GM21447 (cell line): ENCODE measurements at regions not wholly inside any gene's neighbourhood (a gene's known extent, or its start where the extent isn't known, plus 50 kb on each side); places are given as distances from the start of the nearest gene placed in this dataset.
"Not testable (repeated sequence)": the region's sequence is repeated elsewhere in the genome, so short reads cannot be mapped to it uniquely, and the experiment has no call there.

Source experiments
- ATAC-seq: cut with Tn5 transposase; IDR thresholded peaks from one replicate; pipeline ENCODE4 v1.9.1; 2021; ENCODE audit not compliant: unreplicated experiment

DNA sequence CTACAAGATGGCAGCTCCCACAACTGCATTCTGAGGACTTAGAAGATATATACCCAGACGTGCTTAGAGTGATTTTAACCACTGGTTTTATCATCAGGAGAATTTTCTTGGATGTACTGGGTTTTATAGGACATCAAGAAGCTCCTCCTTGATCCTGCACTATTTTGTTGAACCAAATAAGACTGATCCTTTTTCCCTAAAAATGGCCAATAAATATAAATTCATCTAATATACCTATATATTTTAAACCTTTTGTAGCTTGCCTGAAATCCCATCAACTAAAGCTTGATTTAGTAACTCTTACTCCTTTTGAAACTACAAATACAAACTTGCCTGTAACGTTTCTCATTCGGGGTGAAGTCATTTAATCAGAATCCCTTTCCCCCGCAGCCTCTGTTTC, 849.4 kb upstream of the ADAMTS5 start:
- ATAC-seq, result no peak

DNA sequence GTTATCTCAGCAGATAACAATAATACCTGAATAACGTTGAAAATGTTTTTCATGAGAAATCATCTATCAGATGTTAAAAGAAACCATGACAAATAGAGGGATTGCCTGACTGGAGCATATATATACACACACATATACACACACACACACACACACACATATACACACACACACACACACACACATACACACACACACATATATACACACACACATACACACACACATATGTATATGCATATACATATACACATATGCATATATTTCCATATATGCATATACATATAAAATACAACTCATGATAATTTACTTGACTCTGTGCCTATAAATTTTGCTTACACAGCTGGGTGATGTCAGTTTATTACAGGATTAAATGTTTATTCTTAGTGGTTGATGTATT, 847.3 kb upstream of the ADAMTS5 start:
- no peak for ATAC-seq

DNA sequence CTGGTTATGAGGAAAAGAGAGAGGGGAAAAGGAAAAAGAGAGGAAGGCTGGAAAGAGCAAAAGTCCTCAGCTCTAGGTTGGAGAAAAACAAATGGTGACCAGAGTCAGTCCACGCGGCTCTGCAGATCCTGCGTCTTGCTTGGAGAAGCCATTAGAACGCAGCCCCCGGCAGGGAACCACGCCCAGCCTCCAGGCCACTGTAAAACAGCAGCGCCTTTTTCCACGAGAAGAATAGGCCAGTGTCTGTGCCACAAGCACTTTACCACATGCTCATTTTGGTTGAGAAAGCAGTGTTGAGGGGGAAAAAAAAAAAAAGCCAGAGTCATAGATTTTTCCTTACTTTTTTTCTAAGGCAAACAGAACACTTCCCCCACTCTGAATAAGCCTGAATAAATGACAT, 846.9 kb upstream of the ADAMTS5 start:
- ATAC-seq, result no peak

DNA sequence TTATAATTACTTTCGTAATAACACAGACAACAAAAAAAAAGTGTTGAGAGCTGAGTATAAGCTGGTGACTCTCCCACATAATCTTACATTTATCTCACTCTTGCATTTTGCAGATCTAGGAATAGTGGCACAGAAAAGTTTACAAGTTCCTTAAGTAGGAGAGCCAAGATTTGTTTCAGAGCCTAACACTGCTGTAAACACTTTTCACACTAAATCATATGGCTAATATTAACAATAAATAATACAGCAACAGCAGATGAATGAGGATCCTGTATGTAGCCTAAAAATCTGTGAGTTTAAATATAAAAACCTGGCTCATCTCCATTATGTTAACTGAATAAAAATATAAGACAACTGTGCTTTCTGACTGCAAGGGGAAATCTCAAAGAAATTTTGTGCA, 846.5 kb upstream of the ADAMTS5 start:
- ATAC-seq, result no peak

DNA sequence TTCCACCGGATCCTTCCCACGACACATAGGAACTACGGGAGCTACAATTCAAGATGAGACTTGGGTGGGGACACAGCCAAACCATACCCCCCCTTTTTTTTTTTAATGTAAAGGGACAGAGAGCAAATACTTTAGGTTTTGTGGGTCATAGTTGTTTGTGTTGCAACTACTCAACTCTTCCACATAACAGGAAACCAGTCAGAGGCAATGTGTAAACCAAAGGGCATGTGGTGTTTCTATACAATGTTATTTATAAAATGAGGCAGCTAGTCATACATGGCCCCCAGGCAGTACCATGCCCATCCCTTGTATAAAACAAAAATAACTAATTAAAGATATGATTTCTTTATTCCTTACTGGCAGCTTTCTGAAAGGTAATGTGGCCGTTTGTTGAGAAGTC, 845.4 kb upstream of the ADAMTS5 start:
- no peak for ATAC-seq

DNA sequence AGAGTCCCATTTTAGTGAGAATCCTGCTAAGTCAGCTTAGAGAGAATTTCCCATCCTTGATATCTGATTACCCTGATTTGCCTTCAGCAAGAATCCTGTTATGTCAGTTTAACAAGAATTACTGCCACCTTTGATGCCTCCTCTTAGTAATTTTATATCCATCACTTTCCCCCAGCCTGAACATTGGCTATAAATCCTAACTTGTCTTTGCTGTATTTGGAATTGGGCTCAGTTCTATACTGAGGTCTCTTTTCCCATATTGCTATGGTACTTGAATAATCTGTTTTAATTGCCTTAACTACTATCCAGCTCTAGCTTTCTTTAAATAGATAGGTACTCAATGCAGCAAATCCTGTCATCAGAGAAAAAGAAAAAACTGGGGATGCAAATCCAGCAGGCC, 842.0 kb upstream of the ADAMTS5 start:
- no peak for ATAC-seq

DNA sequence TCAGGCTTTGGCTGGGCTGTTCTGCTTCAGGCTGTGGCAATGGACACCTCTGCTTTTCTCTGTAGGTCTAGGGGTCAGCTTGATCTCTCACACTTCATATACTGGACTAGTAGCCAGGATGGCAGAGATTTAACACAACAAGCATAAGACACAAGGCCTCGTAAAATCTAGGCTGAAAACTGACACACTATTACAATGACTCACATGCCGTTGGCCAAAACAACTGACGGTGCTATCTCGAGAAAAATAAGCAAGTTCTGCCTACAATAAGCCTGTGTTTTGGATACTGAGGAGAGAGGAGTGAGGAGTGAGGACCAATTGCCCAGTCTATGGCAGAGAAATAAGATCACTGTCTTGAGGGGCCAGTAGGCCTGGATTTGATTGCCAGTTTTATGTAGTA, 840.7 kb upstream of the ADAMTS5 start:
- ATAC-seq, result no peak

DNA sequence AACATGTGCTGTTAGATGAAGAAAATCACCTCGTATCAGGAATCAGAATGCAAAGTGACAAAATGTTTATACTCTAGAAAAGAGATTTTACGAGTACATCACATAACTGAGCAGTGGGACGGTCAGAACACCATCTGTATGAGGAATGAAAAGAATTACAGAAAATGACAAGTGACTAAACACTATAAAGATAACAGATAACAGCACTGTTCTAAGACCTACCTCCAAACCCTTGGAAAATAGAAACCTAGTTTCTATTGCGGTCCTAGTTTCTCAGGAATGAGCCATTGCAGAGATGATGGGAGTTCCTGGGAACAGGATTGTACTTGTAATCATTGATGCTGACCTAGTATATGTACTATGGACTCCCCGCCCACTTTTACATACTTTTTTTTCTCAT, 839.4 kb upstream of the ADAMTS5 start:
- ATAC-seq, result no peak

DNA sequence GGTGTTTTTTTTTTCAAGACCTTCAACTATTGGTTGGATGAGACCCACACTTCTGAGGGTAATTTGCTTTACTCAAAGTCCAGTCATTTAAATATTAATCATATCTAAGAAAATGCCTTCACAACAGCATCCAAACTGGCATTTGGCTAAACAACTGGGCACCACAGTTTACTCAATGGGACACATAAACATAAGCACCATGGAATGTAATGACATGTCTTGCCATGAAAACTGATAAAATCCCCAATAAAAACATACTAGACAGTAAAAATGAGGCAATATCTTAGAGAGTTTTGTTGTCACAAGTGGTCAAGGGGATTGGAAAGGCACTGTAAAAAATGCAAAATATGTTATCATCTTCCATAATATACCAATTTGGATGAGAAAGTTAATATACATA, 838.8 kb upstream of the ADAMTS5 start:
- ATAC-seq, result no peak

DNA sequence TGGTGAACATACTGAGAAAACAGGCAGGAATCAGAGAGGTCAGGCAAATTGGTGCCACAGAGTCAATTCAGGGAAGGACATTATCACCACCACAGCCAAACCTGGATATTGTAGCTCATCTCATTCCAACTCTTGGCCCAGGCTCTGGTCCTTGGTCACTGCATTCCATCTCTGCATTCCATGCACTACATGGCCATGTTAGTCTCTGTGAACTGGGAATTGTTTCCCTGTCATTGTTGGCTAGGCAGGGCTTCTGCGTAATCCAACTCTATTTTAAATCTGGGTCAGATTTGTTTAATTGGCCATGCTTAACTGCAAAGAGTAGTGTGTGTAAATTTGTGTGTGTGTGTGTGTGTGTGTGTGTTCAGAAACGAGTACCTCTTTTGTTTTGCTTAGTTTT, 837.6 kb upstream of the ADAMTS5 start:
- ATAC-seq, result no peak

DNA sequence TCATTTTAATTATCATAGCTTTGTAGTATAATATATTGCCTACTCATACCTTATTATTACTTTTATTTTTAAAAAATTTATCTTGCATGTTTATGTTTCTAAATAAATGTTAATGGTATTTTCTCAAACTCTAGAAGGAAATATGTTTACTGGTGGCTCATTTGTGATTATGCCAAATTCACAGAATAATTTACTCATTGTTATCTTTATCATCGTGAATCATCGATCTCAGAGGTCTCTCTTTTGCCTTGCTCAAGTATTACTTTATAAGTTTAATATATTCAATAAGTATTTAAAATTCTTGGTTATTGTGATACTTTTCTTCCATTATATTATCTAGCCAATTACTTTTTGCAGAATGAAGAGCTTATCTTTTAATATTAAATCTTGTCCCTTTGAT, 836.7 kb upstream of the ADAMTS5 start:
- ATAC-seq, result no peak

DNA sequence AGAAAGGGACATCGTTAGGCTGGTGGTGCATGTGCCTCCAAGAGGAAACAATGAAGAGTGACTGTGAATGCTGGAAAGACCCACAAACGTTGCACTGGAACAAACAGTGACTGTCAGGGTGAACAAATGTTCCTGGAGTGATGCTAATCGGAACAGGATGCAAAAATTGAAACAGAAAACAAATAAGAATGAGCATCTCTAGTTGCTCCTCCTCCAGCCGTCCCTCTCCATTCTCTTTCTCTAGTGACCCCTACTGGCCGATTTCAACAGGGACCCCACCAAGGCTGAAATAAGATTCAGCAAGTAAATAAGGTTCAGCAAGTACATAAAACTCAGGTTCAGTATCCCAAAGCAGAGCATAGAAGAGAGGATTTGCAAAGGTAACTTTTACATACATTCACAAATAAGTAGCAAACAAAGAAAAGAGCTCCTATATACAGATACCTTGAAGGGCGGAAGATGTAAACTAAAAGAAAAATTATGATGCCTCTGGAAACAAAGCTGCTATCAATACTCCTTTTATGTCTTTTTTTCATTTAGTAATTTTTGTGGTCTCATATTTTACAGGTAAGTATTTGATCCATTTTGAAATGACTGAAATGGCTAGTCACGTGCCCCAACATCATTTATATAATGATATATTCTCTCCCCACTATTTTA, 836.1 kb upstream of the ADAMTS5 start:
- no peak for ATAC-seq

DNA sequence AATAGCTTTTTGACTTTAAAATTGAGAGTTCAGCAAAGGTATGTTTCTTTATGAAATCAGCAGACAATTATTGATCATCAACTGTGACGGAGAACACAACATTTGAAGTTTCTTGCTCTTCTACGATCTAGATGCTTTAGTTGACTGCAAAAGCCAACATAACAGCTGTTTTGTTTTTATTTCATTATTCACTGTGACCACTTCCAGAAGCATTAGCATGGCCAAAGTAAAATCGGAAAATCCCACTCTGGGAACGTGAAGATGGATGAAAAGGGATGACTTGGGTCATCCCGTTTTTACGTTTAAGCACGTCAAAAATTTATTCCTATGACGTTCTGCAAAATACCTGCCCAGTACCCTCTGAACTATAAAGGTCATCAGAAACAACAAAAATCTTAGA, 833.0 kb upstream of the ADAMTS5 start:
- ATAC-seq, result no peak

DNA sequence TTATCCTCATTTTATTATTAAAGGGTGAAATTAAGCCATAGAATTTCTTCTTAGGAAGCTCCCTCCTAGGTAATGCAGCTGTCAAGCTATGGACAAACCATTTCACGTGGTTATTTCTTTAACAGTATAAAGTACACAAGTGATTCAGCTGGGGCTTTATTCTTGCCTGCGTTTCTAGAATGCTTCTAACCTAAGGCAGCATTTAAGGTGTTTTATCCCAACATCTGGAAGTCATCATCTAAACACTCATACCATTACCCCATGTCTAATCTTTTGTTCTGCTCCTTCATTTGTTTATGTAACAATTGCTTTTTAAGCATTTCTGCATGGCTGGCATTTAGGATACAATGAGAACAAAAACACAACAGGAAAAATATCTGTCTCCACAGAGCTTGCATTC, 829.2 kb upstream of the ADAMTS5 start:
- ATAC-seq, result no peak

DNA sequence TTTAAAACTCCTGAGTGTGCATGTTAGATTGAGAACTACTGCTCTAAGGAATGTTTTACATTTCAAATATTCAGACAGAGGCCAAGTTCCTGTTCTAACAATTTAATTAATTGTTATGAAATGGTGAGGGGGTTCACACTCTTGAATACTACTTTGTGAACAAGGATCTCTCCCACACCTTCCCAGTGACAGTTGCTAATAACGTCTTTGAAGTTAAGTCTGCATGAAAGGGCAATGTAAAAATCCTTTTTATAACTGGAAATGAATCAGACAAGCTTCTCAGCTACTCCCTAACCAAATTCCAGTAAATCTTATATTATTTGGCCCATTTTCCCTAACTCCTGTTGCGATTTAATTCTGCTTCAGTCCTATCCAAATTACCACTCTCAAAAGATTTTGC, 828.5 kb upstream of the ADAMTS5 start:
- ATAC-seq, result no peak

DNA sequence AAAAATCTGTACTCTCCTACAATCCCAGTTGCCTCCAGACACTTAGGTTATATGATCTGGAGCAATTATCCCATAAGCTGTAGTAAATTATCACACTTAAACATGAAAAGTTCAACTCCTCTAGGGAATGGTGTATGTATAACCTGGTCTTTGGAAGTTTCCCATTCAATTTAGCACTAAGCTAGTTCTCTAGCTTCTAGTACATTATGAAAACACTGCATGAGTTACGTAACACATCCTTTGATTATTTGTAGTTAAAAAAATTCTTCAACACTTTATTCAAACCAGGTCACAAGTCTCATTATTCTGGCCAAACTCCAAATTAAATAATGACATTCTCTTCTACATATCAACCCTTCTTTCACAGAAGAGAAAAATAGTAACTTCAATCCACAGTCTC, 827.0 kb upstream of the ADAMTS5 start:
- no peak for ATAC-seq

DNA sequence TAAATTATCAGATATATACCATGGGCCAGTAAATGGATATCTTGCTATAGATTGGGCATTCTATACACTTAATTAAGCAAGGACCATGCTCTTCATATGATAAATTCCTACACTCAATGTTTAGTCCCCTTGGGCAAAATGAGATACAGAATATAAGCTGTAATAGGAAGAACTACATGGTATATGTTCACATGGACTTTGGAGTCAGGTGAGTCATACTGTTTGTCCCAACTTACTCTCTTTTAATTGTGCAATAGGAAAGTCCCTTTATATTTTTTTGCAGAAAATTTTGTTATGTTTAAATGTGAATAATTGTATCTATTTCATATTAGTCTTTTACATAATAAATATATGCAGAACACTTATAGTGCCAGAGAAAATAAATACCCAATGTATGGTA, 820.2 kb upstream of the ADAMTS5 start:
- no peak for ATAC-seq

DNA sequence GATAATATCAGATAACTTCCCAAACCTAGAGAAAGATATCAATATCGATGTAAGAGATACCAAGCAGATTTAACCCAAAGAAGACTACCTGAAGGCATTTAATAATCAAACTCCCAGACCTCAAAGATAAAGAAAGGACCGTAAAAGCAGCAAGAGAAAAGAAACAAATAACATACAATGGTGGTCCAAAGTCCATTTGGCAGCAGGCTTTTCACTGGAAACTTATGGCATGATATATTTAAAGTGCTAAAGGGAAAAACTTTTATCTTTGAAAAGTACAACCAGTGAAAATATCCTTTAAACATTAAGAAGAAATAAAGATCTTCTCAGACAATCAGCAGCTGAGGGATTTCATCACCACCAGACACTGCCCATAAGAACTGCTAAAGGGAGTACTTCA, 812.7 kb upstream of the ADAMTS5 start:
- ATAC-seq, result no peak

DNA sequence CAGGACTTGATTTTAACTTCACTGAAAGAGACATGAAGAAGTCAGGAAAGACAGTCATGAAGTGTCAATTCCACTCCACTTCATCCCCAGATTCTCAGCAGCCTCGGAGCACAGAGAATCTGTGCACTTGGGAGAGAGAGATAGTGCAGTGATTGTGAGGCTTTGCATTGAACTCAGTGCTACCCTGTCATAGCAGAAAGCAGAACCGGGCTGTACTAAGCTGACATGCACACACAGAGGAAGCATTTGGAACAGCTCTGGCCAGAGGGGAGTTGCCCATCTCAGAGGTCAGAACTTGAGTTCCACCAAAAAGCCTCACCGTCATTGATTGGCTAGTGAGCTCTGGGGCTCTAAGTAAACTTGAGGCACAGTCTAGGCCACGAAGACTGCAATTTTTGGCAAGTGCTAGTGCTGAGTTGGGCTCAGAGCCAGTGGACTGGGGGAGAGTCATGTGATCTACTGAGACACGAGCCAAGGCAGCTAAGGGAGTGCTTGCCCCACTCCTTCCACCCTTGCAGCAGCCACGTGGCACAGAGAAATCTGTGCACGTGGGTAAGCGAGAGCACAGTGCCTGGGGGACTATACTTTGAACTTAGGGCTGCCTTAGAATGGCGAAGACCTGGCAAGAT, 810.2 kb upstream of the ADAMTS5 start:
- ATAC-seq, result no peak

DNA sequence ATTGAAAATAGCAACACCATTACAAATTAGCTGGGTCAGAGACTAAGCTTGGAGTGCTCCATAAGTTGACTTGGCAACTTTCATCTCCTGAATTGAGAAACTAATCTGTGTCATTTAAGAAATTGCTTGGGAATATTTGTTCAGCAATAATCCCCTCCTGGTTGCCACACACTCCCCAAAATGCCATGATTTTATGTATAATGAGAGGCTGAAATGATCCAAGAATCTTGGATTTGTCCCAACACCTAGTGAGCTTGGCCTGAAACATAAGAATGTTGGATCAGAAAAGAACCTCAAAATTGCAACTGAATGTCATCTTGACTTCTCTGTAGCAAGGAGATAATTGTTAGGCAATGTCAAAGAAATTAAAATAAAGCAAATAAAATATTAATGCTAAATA, 805.9 kb upstream of the ADAMTS5 start:
- ATAC-seq, result no peak

DNA sequence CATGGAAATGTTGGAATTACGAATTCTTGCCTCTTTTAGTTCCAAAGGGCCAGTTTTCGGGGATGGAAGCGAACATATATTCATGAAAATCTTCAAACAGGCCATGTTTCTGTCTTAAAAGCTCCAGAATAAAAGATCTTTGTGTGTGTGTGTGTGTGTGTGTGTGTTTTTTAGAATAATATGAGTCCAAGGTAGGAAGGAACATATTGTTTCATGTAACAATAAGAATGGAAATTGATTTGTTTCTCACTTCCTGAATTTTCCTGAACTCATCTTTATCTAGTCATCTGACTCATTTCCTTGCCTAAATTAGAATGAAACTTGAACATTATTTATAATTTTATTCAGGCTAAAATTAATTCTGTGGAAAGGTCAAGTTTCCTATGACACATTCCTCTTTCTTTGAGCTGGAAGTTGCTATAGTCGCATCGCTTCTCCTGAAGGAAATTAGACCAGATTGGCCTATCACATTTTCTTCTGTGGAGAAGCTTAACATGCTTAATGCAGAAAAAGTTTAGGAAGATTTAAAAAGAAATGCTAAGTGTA, 805.1 kb upstream of the ADAMTS5 start:
- no peak for ATAC-seq

DNA sequence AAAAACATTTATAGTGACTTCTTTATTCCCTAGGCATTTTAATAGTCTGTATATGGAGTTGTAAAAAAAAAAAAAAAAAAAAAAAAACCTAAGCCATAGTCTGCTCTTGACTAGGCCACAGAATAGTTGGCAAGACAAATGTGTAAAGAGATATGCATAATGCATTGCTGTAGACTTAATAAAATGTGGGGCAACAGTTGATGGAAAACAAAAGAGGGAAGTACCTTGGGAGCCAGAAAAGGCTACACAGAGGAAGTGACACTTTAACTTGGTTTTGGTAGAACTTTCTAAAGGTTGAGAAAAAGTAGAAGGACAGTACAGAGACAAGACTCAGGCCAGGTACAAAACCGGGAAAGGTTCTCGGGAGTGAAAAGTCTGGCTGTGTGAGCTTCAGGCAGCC, 802.9 kb upstream of the ADAMTS5 start:
- no peak for ATAC-seq

DNA sequence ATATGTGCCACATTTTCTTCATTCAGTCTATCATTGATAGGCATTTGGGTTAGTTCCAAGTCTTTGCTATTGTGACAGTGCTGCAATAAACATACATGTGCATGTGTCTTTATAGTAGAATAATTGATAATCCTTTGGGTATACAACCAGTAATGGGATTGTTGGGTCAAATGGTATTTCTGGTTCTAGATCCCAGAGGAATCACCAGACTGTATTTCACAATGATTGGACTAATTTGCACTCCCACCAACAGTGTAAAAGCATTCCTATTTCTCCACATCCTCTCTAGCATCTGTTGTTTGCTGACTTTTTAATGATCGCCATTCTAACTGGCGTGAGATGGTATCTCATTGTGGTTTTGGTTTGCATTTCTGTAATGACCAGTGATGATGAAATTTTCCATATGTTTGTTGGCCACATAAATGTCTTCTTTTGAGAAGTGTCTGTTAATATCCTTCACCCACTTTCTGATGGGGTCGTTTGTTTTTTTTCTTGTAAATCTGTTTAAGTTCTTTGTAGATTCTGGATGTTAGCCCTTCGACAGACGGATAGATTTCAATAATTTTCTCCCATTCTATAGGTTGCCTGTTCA, 801.3 kb upstream of the ADAMTS5 start:
- not testable (repeated sequence) for ATAC-seq
